Gastrocnemius medialis (tissue), 4 donors: ENCODE measurements at regions not wholly inside any gene's neighbourhood (a gene's known extent, or its start where the extent isn't known, plus 50 kb on each side); places are given as distances from the start of the nearest gene placed in this dataset.

Source experiments
- POLR2A ChIP-seq, 2 donors: fragments of 450-650 bp; IDR thresholded peaks; one replicate each; pipeline ENCODE4 v1.6.1; 2017; ENCODE audit warnings: antibody characterized with exemption in 2 of 2, mild to moderate bottlenecking in 2 of 2, moderate library complexity in 2 of 2
- TF ChIP-seq, protein P1 (sequence below), 5 experiments: fragments of 450-650 bp in 3 of 5; fragments of 200-600 bp in 2 of 5; sonication (generic) in 2 of 5; IDR thresholded peaks in 4 of 5; conservative IDR thresholded peaks in 1 of 5; 1 replicate in 4 of 5; 2 replicates in 1 of 5; pipeline ENCODE4 v1.5.1; 2016 to 2019; ENCODE audit warnings: antibody characterized with exemption in 5 of 5, mild to moderate bottlenecking in 3 of 5, moderate library complexity in 3 of 5

GRCh38 chr20:60117065-60117464, 158.8 kb downstream of the CDH26 start:
- TF ChIP-seq, protein P1, sequence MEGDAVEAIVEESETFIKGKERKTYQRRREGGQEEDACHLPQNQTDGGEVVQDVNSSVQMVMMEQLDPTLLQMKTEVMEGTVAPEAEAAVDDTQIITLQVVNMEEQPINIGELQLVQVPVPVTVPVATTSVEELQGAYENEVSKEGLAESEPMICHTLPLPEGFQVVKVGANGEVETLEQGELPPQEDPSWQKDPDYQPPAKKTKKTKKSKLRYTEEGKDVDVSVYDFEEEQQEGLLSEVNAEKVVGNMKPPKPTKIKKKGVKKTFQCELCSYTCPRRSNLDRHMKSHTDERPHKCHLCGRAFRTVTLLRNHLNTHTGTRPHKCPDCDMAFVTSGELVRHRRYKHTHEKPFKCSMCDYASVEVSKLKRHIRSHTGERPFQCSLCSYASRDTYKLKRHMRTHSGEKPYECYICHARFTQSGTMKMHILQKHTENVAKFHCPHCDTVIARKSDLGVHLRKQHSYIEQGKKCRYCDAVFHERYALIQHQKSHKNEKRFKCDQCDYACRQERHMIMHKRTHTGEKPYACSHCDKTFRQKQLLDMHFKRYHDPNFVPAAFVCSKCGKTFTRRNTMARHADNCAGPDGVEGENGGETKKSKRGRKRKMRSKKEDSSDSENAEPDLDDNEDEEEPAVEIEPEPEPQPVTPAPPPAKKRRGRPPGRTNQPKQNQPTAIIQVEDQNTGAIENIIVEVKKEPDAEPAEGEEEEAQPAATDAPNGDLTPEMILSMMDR (IDR thresholded peaks at IDR 0.05 in 4 of 5, conservative IDR thresholded peaks at IDR 0.05 in 1 of 5) = no peak
- TF ChIP-seq POLR2A (IDR thresholded peaks at IDR 0.05) = no peak
